K562 (cell line): ENCODE measurements at regions not wholly inside any gene's neighbourhood (a gene's known extent, or its start where the extent isn't known, plus 50 kb on each side); places are given as distances from the start of the nearest gene placed in this dataset.

ENCODE experiments used
- ATAC-seq: fragments of 200-7000 bp; cut with Tn5 transposase; 3 replicates; pipeline ENCODE4 v1.9.1; 2020; ENCODE audit warnings: moderate library complexity
- BruUV-seq: library from RNA; stranded (reverse); fragments of 400-500 nt; replicated peaks from 2 replicates; lab custom pipeline; 2021; lab: Mats Ljungman, UMichigan
- CTCF ChIA-PET: fragments of 300-600 bp; formaldehyde crosslinking; extraction: SDS; loops from one replicate; lab custom pipeline; 2021; ENCODE audit warnings: low intra/inter-chr PET ratio; lab: Yijun Ruan, JAX
- POLR2A ChIA-PET: fragments of 300-600, 350-650 bp; sonication (Branson Sonifier 250); formaldehyde crosslinking; extraction: SDS; loops from one replicate; lab custom pipeline; 2021; ENCODE audit warnings: antibody characterized with exemption, inconsistent platforms; lab: Yijun Ruan, JAX
- DNase-seq, 4 experiments: peaks; one replicate each; pipeline versions ENCODE4 v3.0.0 to v3.0.0-alpha.2; 2011 to 2018; ENCODE audit warnings: low spot score in 3 of 4, mixed read lengths in 3 of 4; ENCODE audit errors: extremely low read depth in 1 of 4
- FAIRE-seq: peaks from 2 replicates; lab custom pipeline; 2011; peaks lifted over from hg19 to GRCh38; lab: Jason Lieb, UNC
- H2AFZ ChIP-seq: 2 replicates; pipeline ENCODE4 v1.6.0; 2011; ENCODE audit warnings: low read depth, low read length, control low read depth, inconsistent platforms
- H3K27ac ChIP-seq: fragments of 200-600 bp; 3 replicates; pipeline ENCODE4 v1.8.0; 2011; ENCODE audit warnings: low read depth, mild to moderate bottlenecking, control low read depth, inconsistent platforms, low read length, moderate library complexity, mixed read lengths; ENCODE audit errors: extremely low read depth
- H3K27me3 ChIP-seq, 2 experiments: fragments of 300-600 bp in 1 of 2; 2 replicates in 1 of 2; 3 replicates in 1 of 2; pipeline versions ENCODE4 v1.6.0 to v1.8.0; 2011; ENCODE audit warnings: inconsistent platforms in 2 of 2, low read length in 2 of 2, mild to moderate bottlenecking in 1 of 2, mixed read lengths in 1 of 2, moderate library complexity in 1 of 2; ENCODE audit not compliant: control insufficient read depth in 2 of 2, insufficient read depth in 2 of 2
- H3K36me3 ChIP-seq: fragments of 300-600 bp; 3 replicates; pipeline ENCODE4 v1.8.0; 2011; ENCODE audit warnings: mild to moderate bottlenecking, low read length, inconsistent platforms; ENCODE audit not compliant: control insufficient read depth, insufficient read depth
- H3K4me1 ChIP-seq, 2 experiments: fragments of 200-600 bp in 1 of 2; replicated peaks in 1 of 2; 2 replicates in 1 of 2; 3 replicates in 1 of 2; pipeline versions ENCODE4 v1.5.1 to v1.8.0; 2011; ENCODE audit warnings: inconsistent platforms in 2 of 2, low read length in 2 of 2, mild to moderate bottlenecking in 1 of 2, mixed read lengths in 1 of 2, moderate library complexity in 1 of 2; ENCODE audit not compliant: control insufficient read depth in 2 of 2, insufficient read depth in 2 of 2
- H3K4me2 ChIP-seq: 2 replicates; pipeline ENCODE4 v1.6.1; 2011; ENCODE audit warnings: low read length, control low read depth, inconsistent platforms, mixed read lengths; ENCODE audit not compliant: insufficient read depth
- H3K4me3 ChIP-seq: fragments of 200-600 bp; sonication (generic), shearing (Covaris generic); 2 replicates; pipeline ENCODE4 v1.5.1; 2016; ENCODE audit warnings: control low read depth, inconsistent platforms
- H3K79me2 ChIP-seq: fragments of 200-600 bp; 3 replicates; pipeline ENCODE4 v1.8.0; 2011; ENCODE audit warnings: low read length, inconsistent platforms; ENCODE audit not compliant: control insufficient read depth, insufficient read depth
- H3K9ac ChIP-seq, 2 experiments: 2 replicates each; pipeline versions ENCODE4 v1.6.0 to v1.6.1; 2011; ENCODE audit warnings: low read depth in 2 of 2, low read length in 2 of 2, control low read depth in 1 of 2, inconsistent platforms in 1 of 2, mild to moderate bottlenecking in 1 of 2, mixed read lengths in 1 of 2; ENCODE audit not compliant: insufficient read depth in 1 of 2
- H3K9me1 ChIP-seq: one replicate; pipeline ENCODE4 v1.6.0; 2011; ENCODE audit warnings: inconsistent platforms, mild to moderate bottlenecking, low read length, moderate library complexity; ENCODE audit not compliant: control insufficient read depth, insufficient read depth
- H3K9me3 ChIP-seq: replicated peaks from 2 replicates; pipeline ENCODE4 v1.5.1; 2011; ENCODE audit warnings: low read depth, low read length, inconsistent platforms; ENCODE audit not compliant: control insufficient read depth, insufficient read depth
- H4K20me1 ChIP-seq: replicated peaks from 2 replicates; pipeline ENCODE4 v1.6.1; 2011; ENCODE audit warnings: low read length, inconsistent platforms, mixed read lengths; ENCODE audit not compliant: control insufficient read depth, insufficient read depth
- CBFA2T3 ChIP-seq: fragments of 450-650 bp; IDR thresholded peaks from 2 replicates; pipeline ENCODE4 v1.6.1; 2017
- MTF1 ChIP-seq: fragments of 250-450 bp; sonication (Bioruptor Pico); IDR thresholded peaks from 2 replicates; pipeline ENCODE4 v1.9.0; 2021; ENCODE audit warnings: moderate library complexity, mild to moderate bottlenecking, inconsistent platforms, borderline replicate concordance
- SETDB1 ChIP-seq: IDR thresholded peaks from one replicate; pipeline ENCODE4 v1.6.1; 2012; ENCODE audit warnings: low read length, control low read depth, inconsistent platforms
- TCF3 ChIP-seq: sonication (generic); formaldehyde crosslinking; IDR thresholded peaks from 2 replicates; pipeline ENCODE4 v1.4.0; 2020; ENCODE audit warnings: mild to moderate bottlenecking, missing genetic modification reagents
- THRB ChIP-seq: fragments of 450-650 bp; formaldehyde crosslinking; conservative IDR thresholded peaks from 2 replicates; pipeline ENCODE4 v1.4.0; 2022; ENCODE audit warnings: mild to moderate bottlenecking, missing genetic modification characterization
- ZFPM2 ChIP-seq: fragments of 250-450 bp; sonication (Bioruptor Pico); IDR thresholded peaks from 2 replicates; pipeline ENCODE4 v1.5.1; 2022; ENCODE audit warnings: mild to moderate bottlenecking
- ZNF445 ChIP-seq: fragments of 250-450 bp; sonication (Bioruptor Pico); IDR thresholded peaks from 2 replicates; pipeline ENCODE4 v1.4.0; 2020; ENCODE audit warnings: low read depth, mild to moderate bottlenecking, moderate library complexity
- ZNF76 ChIP-seq: fragments of 250-450 bp; sonication (Bioruptor Pico); IDR thresholded peaks from 2 replicates; pipeline ENCODE4 v1.4.0; 2020; ENCODE audit warnings: mild to moderate bottlenecking, moderate library complexity, borderline replicate concordance
- WGBS: fragments of 100-300 bp; shearing (Covaris generic); methylation state at CpG from one replicate; pipeline ENCODE4 v1.1.6; 2016; ENCODE audit warnings: low coverage, mixed read lengths; ENCODE audit not compliant: insufficient coverage; ENCODE audit errors: missing lambda C conversion rate; 5-methylcytosine and 5-hydroxymethylcytosine counted together
- in situ Hi-C: fragments of 300-500 bp; cut with MboI; formaldehyde crosslinking; loops from 4 replicates; pipeline ENCODE4 v1.15.0; 2018; ENCODE audit warnings: inconsistent platforms, mixed read lengths
- intact Hi-C: fragments of 100-400 bp; cut with micrococcal nuclease; formaldehyde crosslinking; loops from 2 replicates; pipeline ENCODE4 v1.14.2; 2022

- TF ChIP-seq SETDB1, result no peak
- TF ChIP-seq ZNF445, result no peak
- TF ChIP-seq TCF3 (CRISPR knock-in tag), result no peak
- no peak for TF ChIP-seq THRB (CRISPR knock-in tag)
- no peak for TF ChIP-seq MTF1 (CRISPR knock-in tag)
- TF ChIP-seq ZFPM2 (CRISPR knock-in tag), result no peak
Measured at GRCh38 chr9:129290606-129291005, 112.5 kb upstream of the IER5L start (continued).

GRCh38 chr9:129289883-129290282, 111.8 kb upstream of the IER5L start:
- FAIRE-seq (no peak), DNase-seq (no peak), ATAC-seq (no peak)
- ChIA-PET CTCF (no interaction called here), POLR2A (interaction anchor here (0.8 to 2.3 kb wide), 2 partner anchors 14 to 18 kb away, joined by 4 to 5 read pairs; no protein-coding TSS in a partner anchor)
- no peak overlapping the region for H2AFZ ChIP-seq
- no peak overlapping the region for H3K4me3 ChIP-seq
- 0 out of 2 replicates have a peak, but pooled peaks cover 2% of the 10 kb centered on the region for H4K20me1 ChIP-seq
- H3K9me3 ChIP-seq, result no peaks in the 10 kb centered on the region
- H3K27me3 ChIP-seq, result peaks cover 0 to 10% of the 10 kb centered on the region in 2 experiments; a peak in 2 of 5 replicates
- WGBS, result 0% methylated on average over 3 of the region's 3 CpGs
- intact Hi-C loops, result no loop called here
- TF ChIP-seq CBFA2T3, result no peak
- no peak for TF ChIP-seq ZNF76 (CRISPR knock-in tag)
- no peaks in the 10 kb centered on the region for H3K9me1 ChIP-seq
- no peak overlapping the region for H3K9ac ChIP-seq
- H3K36me3 ChIP-seq, result no peaks in the 10 kb centered on the region
- no peak overlapping the region for H3K27ac ChIP-seq
- BruUV-seq, result no TSS peak
- in situ Hi-C loops, result no loop called here
- no peak overlapping the region for H3K4me2 ChIP-seq
- H3K4me1 ChIP-seq, result peaks cover 0 to 12% of the 10 kb centered on the region in 2 experiments; a peak in 2 of 5 replicates
- no peaks in the 10 kb centered on the region for H3K79me2 ChIP-seq
